ENCODE measurements at regions not wholly inside any gene's neighbourhood (a gene's known extent, or its start where the extent isn't known, plus 50 kb on each side); places are given as distances from the start of the nearest gene placed in this dataset.

DNA sequence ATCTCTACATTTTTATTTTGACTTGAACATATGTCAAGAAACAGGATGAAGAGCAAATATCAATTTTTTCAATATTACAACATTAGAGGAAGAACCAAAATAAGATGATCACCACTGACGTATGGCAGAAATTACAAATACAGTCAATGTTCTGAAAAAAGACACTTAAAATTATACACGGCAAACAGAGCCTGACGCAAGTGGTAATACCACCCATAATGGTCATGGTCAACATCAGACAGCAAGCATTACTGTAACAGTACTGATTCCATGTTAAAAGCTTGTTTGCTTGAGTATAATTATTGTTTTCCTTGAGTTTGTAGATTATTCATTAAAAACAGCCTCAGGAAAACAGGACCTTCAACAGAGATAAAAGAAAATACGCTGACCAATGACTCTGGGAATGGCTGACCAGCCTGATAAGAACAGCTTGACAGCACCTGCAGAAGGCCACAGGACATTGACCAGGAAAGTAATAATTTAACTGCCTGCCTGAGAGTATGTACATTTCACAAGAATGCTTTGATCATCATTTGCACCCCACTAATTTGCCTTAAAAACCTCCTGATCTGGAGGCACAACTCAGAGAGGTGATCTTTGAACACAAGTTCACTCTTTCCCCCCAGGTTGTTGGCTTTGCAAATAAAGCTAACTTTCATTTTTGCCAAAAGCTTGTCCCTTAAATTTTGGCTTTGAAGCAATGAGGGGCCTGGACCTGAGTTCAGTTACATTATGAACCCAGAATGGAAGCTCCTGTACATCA lies 187.3 kb downstream of the IPO8 start:
- no peak for DNase-seq

GRCh38 chr12:30507576-30507975 lies 188.1 kb downstream of the IPO8 start:
- no peak for DNase-seq

GRCh38 chr12:30506411-30506810 lies 189.3 kb downstream of the IPO8 start:
- DNase-seq: no peak

DNA sequence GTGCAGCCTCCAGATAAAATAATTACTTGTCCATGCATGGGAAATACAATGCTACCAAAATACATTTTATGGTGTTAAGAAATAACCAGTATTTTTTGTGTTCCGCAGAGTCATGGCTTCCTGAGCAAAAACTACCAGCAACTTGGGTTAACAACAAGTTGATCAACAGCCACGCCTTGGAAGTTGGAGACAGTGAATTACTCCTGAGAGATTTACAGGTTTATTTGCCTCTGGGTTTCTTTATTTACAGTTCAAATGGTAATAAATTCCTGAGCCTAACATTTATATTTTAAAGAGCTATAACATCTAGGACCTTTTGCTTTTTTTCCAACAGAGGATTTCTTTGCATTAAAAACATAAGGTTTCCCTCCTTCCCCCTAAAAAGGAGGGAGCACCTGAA lies 194.0 kb downstream of the IPO8 start:
- DNase-seq: no peak

DNA sequence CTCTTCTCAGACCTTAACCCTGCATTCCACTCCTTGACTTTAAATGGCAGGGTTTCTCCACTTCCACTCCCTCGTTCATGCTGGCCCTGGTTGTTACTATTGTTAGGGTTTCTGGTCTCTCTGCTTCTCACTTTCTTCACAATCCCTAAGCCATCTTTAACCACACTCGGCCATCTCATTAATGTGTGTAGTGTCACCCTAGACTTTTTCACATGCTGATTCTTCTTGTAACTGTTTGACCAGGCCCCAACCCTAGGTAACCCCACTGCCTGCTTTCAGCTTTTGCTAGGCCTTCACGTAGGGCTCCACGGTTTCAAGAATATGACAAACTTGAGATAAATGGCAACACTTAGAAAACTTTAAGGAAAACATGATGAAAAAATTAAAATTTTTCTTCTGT lies 195.1 kb downstream of the IPO8 start:
- DNase-seq: no peak

DNA sequence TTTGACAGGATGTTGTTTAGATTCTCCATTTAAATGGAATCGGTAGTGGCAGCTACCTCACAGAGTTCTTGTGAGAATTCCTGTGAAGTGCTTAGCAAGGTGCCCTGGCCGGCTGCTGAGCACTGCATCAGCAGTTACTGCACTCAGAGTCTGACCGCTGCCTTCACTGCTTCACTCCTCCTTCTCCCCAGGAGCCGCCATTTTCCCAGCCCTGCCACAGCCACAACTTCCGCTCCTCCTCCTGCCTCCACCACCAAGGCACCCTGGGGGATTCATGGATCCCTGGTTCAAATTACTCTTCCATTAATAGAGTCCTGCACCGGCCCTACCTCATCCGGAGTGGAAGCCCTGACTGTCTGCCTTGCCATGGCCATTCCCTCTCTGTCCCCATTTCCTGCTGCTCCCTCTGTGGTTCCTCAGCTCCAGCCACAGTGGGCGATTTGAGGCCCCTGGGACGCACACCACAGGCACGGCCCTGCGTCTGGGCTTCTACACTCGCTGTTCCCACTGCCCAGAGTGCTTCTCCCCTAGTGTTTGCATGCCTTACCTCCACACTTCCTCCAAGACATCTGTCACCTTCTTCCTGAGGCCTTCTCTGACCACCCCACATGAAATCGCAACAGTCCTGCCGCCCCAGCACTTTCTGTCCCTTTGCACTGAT lies 210.3 kb downstream of the IPO8 start:
- DNase-seq: no peak

DNA sequence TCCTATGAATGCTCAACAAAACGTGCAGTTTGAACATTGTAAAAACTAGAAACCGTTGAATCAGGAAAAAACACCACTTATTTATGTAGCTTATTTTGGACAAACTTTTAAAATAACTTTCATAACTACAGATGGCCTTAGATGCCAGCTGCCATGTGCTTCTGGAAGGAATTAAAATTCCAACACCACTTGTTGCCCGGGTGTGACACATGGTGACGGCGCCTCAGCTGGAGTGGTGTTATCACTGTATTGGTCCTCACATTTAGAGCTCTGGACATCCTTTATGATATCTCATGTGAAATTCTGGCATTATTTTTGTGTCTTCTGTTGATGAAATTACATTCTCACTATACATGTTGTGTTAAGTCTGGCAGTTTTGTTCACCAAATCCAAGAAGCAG lies 211.0 kb downstream of the IPO8 start:
- no peak for DNase-seq

- DNase-seq: no peak
Measured at GRCh38 chr12:30482650-30483049, 213.0 kb downstream of the IPO8 start.

DNA sequence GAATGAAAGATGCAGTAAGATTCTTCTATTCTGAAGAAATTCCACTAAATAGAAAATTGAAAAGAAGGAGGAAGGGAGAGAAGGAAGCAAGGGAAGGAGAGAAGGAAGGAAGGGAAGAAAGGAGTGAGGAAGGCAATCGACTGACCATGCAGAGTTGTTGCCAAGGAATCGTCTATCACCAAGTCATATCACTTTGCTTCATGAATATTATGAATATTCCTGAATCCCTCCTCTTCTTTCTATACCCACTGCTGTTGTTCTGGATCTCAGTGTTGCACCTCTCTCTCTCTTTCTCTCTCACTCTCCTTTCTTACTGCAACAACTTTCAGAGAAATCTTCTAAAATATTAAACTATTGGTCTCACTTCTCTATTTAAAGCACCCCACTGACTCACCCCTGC lies 222.4 kb downstream of the IPO8 start:
- no peak for DNase-seq

DNA sequence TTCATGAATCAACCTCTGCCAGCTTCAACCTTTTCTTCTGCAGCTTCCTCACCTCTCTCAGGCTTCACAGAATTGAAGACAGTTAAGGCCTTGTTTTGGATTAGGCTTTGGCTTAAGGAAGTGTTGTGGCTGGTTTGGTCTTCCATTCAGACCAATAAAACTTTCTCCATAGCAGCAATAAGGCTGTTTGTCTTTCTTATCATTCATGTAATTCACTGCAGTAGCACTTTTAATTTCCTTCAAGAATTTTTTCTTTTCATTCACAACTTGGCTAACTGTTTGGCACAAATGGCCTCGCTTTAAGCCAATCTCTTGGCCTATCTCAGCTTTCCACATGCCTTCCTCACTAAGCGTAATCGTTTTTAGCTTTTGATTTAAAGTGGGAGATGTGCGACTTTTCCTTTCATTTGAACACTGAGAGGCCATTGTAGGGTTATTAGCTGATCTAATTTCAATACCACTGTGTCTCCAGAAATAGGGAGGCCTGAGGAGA lies 229.5 kb downstream of the IPO8 start:
- no peak for DNase-seq

- DNase-seq: no peak
Measured at GRCh38 chr12:30463636-30464035, 232.0 kb downstream of the IPO8 start.

GRCh38 chr12:30462249-30462648 lies 233.4 kb downstream of the IPO8 start:
- DNase-seq: no peak

GRCh38 chr12:30461026-30461615 lies 234.5 kb downstream of the IPO8 start:
- DNase-seq: no peak

- DNase-seq: no peak
Measured at GRCh38 chr12:30458453-30458852, 237.2 kb downstream of the IPO8 start.

GRCh38 chr12:30457621-30458289 lies 237.9 kb downstream of the IPO8 start:
- no peak for DNase-seq

GRCh38 chr12:30450872-30451271 lies 244.8 kb downstream of the IPO8 start:
- DNase-seq: no peak

DNA sequence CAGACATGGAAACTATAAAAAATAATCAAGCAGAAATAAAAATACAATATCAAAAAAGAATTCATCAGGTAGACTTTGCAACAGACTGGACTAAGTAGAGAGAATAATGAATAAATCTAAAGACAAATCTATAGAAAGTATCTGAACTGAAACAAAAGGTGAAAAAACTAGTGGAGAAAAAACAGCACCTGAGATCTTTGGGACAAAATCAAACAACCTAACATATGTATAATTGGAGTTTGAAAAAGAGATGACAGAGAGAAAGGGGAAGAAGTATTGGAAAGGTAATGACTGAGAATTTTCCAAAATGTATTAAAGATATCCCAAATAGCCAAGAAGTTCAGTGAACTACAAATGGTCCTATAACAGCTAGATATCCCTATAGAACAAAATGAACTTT lies 245.4 kb downstream of the IPO8 start:
- no peak for DNase-seq

GRCh38 chr12:30448038-30448437 lies 247.6 kb downstream of the IPO8 start:
- DNase-seq: no peak

- DNase-seq: no peak
Measured at GRCh38 chr12:30447061-30447750, 248.5 kb downstream of the IPO8 start.

DNA sequence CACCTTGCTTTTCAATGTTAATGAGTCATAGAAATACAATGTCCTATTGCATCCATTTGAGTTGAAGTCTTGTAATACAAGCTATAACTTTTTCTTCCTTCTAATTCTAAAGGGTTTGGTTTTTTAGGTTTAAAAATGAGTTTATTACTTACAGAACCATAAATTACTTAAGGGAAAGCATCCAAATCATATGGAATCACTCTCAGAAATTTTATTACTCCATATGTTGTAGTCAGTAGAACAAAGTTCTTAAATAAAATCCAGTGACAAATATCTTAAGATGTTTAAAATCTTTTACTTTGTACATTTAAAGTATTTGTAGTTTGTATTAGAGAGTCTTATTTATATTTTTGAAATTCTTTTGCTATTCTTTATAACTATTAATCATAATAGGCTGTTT lies 253.2 kb downstream of the IPO8 start:
- DNase-seq: no peak

GRCh38 chr12:30440826-30441602 lies 254.7 kb downstream of the IPO8 start:
- no peak for DNase-seq
